H1 (cell line): ENCODE measurements at regions not wholly inside any gene's neighbourhood (a gene's known extent, or its start where the extent isn't known, plus 50 kb on each side); places are given as distances from the start of the nearest gene placed in this dataset.

Experiments used
- CTCF ChIA-PET: fragments of 300-600 bp; sonication (Branson Sonifier 250); formaldehyde crosslinking; loops from one replicate; lab custom pipeline; 2021; ENCODE audit not compliant: partially characterized antibody; lab: Charles Lee
- POLR2A ChIA-PET: fragments of 300-600 bp; sonication (Branson Sonifier 250); formaldehyde crosslinking; loops from one replicate; lab custom pipeline; 2021; ENCODE audit warnings: inconsistent platforms; ENCODE audit not compliant: partially characterized antibody; lab: Charles Lee
- DNase-seq, 2 experiments: peaks; one replicate each; pipeline versions ENCODE4 v3.0.0 to v3.0.0-alpha.2; 2010 to 2022; ENCODE audit warnings: low spot score in 2 of 2, low read depth in 1 of 2, mixed read lengths in 1 of 2
- FAIRE-seq: peaks from 2 replicates; lab custom pipeline; 2011; peaks lifted over from hg19 to GRCh38; lab: Jason Lieb, UNC
- H2AFZ ChIP-seq: 2 replicates; pipeline ENCODE4 v1.8.1; 2012; ENCODE audit warnings: low read length, inconsistent platforms
- H2AK5ac ChIP-seq: 2 replicates; pipeline ENCODE4 v1.6.1; 2013; ENCODE audit warnings: low read depth, low read length
- H2BK120ac ChIP-seq: replicated peaks from 2 replicates; pipeline ENCODE3; 2013; ENCODE audit warnings: low read depth, low read length, inconsistent platforms
- H2BK12ac ChIP-seq: 2 replicates; pipeline ENCODE4 v1.6.1; 2013; ENCODE audit warnings: low read depth, low read length
- H2BK15ac ChIP-seq: 2 replicates; pipeline ENCODE4 v1.6.1; 2013; ENCODE audit warnings: low read length
- H2BK20ac ChIP-seq: 2 replicates; pipeline ENCODE4 v1.6.1; 2013; ENCODE audit warnings: low read length
- H2BK5ac ChIP-seq: 2 replicates; pipeline ENCODE4 v1.6.1; 2013; ENCODE audit warnings: low read depth, low read length
- H3K14ac ChIP-seq: 2 replicates; pipeline ENCODE4 v1.6.1; 2013; ENCODE audit warnings: inconsistent platforms; ENCODE audit not compliant: insufficient read length
- H3K18ac ChIP-seq: 2 replicates; pipeline ENCODE4 v1.6.1; 2013; ENCODE audit warnings: low read length; ENCODE audit errors: extremely low read depth
- H3K23ac ChIP-seq: 2 replicates; pipeline ENCODE4 v1.6.1; 2013; ENCODE audit warnings: inconsistent platforms; ENCODE audit not compliant: insufficient read length
- H3K23me2 ChIP-seq: 2 replicates; pipeline ENCODE4 v1.6.1; 2013; ENCODE audit warnings: low read depth, low read length
- H3K27ac ChIP-seq: 2 replicates; pipeline ENCODE4 v1.6.1; 2011; ENCODE audit warnings: low read depth, low read length, inconsistent platforms
- H3K27me3 ChIP-seq, 4 experiments: replicated peaks in 1 of 4; 1 replicate in 1 of 4; 2 replicates in 3 of 4; pipeline versions ENCODE4 v1.6.1 to v1.8.1; 2011 to 2013; ENCODE audit warnings: low read length in 3 of 4, mild to moderate bottlenecking in 3 of 4, inconsistent platforms in 2 of 4, mixed read lengths in 2 of 4, moderate library complexity in 1 of 4; ENCODE audit not compliant: control insufficient read depth in 3 of 4, insufficient read depth in 3 of 4; ENCODE audit errors: extremely low read depth in 1 of 4
- H3K36me3 ChIP-seq, 4 experiments: 2 replicates each; pipeline versions ENCODE4 v1.6.1 to v1.8.1; 2011 to 2013; ENCODE audit warnings: mild to moderate bottlenecking in 4 of 4, low read length in 3 of 4, moderate library complexity in 2 of 4, control low read depth in 1 of 4, inconsistent platforms in 1 of 4; ENCODE audit not compliant: insufficient read depth in 4 of 4, control insufficient read depth in 2 of 4
- H3K4ac ChIP-seq: replicated peaks from 2 replicates; pipeline ENCODE3; 2013; ENCODE audit warnings: low read length, low read depth, mixed read lengths, inconsistent platforms; ENCODE audit not compliant: insufficient read length
- H3K4me1 ChIP-seq, 4 experiments: replicated peaks in 1 of 4; 1 replicate in 1 of 4; 2 replicates in 3 of 4; pipeline versions ENCODE4 v1.6.1 to v1.8.1; 2011 to 2013; ENCODE audit warnings: low read length in 3 of 4, inconsistent platforms in 2 of 4, mixed read lengths in 1 of 4; ENCODE audit not compliant: insufficient read depth in 4 of 4, control insufficient read depth in 3 of 4
- H3K4me2 ChIP-seq, 2 experiments: 2 replicates each; pipeline versions ENCODE4 v1.6.1 to v1.8.1; 2011 to 2013; ENCODE audit warnings: low read depth in 2 of 2, low read length in 2 of 2, control low read depth in 1 of 2, inconsistent platforms in 1 of 2, mild to moderate bottlenecking in 1 of 2; ENCODE audit not compliant: insufficient read depth in 1 of 2
- H3K4me3 ChIP-seq, 4 experiments: fragments of 200-600, 300-600 bp in 1 of 4; sonication (generic), shearing (Covaris generic), sonication (Bioruptor Twin) in 1 of 4; 2 replicates each; pipeline versions ENCODE4 v1.5.1 to v1.8.1; 2011 to 2016; ENCODE audit warnings: low read length in 4 of 4, low read depth in 3 of 4, control low read depth in 2 of 4, inconsistent platforms in 2 of 4, mild to moderate bottlenecking in 2 of 4, mixed read lengths in 1 of 4, moderate library complexity in 1 of 4; ENCODE audit not compliant: insufficient read depth in 2 of 4; ENCODE audit errors: extremely low read depth in 1 of 4
- H3K56ac ChIP-seq: replicated peaks from 2 replicates; pipeline ENCODE3; 2013; ENCODE audit warnings: low read depth, mild to moderate bottlenecking, mixed read lengths, low read length, inconsistent platforms; ENCODE audit not compliant: insufficient read length
- H3K79me1 ChIP-seq: 2 replicates; pipeline ENCODE4 v1.6.1; 2013; ENCODE audit warnings: low read depth, low read length, control low read depth
- H3K79me2 ChIP-seq, 2 experiments: 2 replicates each; pipeline versions ENCODE4 v1.6.1 to v1.8.1; 2012 to 2013; ENCODE audit warnings: low read length in 2 of 2, mild to moderate bottlenecking in 2 of 2, inconsistent platforms in 1 of 2; ENCODE audit not compliant: insufficient read depth in 2 of 2, control insufficient read depth in 1 of 2
- H3K9ac ChIP-seq, 4 experiments: replicated peaks in 1 of 4; 1 replicate in 1 of 4; 2 replicates in 3 of 4; pipeline versions ENCODE4 v1.6.1 to v1.8.1; 2011 to 2013; ENCODE audit warnings: low read depth in 3 of 4, low read length in 3 of 4, control low read depth in 2 of 4, mild to moderate bottlenecking in 2 of 4, moderate library complexity in 2 of 4, inconsistent platforms in 1 of 4; ENCODE audit errors: extremely low read depth in 1 of 4
- H3K9me3 ChIP-seq, 2 experiments: 2 replicates each; pipeline versions ENCODE4 v1.6.1 to v1.8.1; 2012 to 2013; ENCODE audit warnings: mild to moderate bottlenecking in 2 of 2, moderate library complexity in 2 of 2, control low read depth in 1 of 2, inconsistent platforms in 1 of 2, low read depth in 1 of 2, low read length in 1 of 2, mixed read lengths in 1 of 2; ENCODE audit not compliant: insufficient read depth in 2 of 2
- H4K20me1 ChIP-seq, 2 experiments: replicated peaks in 1 of 2; 2 replicates each; pipeline versions ENCODE3 to v1.8.1; 2011 to 2013; ENCODE audit warnings: inconsistent platforms in 2 of 2, low read length in 2 of 2, mild to moderate bottlenecking in 1 of 2; ENCODE audit not compliant: insufficient read depth in 2 of 2, control insufficient read depth in 1 of 2
- H4K5ac ChIP-seq: 2 replicates; pipeline ENCODE4 v1.6.1; 2013; ENCODE audit warnings: low read length, low read depth, mixed read lengths, inconsistent platforms; ENCODE audit not compliant: insufficient read length
- H4K8ac ChIP-seq: 2 replicates; pipeline ENCODE4 v1.8.0; 2013; ENCODE audit warnings: mild to moderate bottlenecking, moderate library complexity, low read length, inconsistent platforms; ENCODE audit not compliant: insufficient read depth; ENCODE audit errors: extremely low read depth
- H4K91ac ChIP-seq: replicated peaks from 2 replicates; pipeline ENCODE3; 2013; ENCODE audit warnings: low read length, mixed read lengths, inconsistent platforms; ENCODE audit not compliant: insufficient read length
- EZH2 ChIP-seq: fragments of 200-600 bp; sonication (generic); IDR thresholded peaks from 2 replicates; pipeline ENCODE4 v1.7.1; 2012; ENCODE audit warnings: low read depth, mild to moderate bottlenecking, moderate library complexity, low read length, inconsistent platforms; ENCODE audit not compliant: severe bottlenecking
- GTF2F1 ChIP-seq: IDR thresholded peaks from 2 replicates; pipeline ENCODE4 v1.6.1; 2012; ENCODE audit warnings: low read depth, low read length, improper control_type of control experiment, borderline replicate concordance
- JUN ChIP-seq: IDR thresholded peaks from 2 replicates; pipeline ENCODE4 v1.6.1; 2011; ENCODE audit warnings: low read depth, mild to moderate bottlenecking, improper control_type of control experiment, low read length
- JUND ChIP-seq: IDR thresholded peaks from 2 replicates; pipeline ENCODE4 v1.6.1; 2011; ENCODE audit warnings: mild to moderate bottlenecking, improper control_type of control experiment, low read length
- KDM1A ChIP-seq: fragments of 200-600, 300-600 bp; sonication (generic); IDR thresholded peaks from 2 replicates; pipeline ENCODE4 v1.7.1; 2016; ENCODE audit warnings: mild to moderate bottlenecking, low read length, borderline replicate concordance
- KDM5A ChIP-seq: fragments of 200-600 bp; IDR thresholded peaks from 2 replicates; pipeline ENCODE4 v1.7.1; 2012; ENCODE audit warnings: mild to moderate bottlenecking, low read length, inconsistent platforms, mixed read lengths
- NRF1 ChIP-seq: IDR thresholded peaks from 2 replicates; pipeline ENCODE4 v1.6.1; 2011; ENCODE audit warnings: mild to moderate bottlenecking, low read depth, low read length, improper control_type of control experiment
- SIX5 ChIP-seq: IDR thresholded peaks from 2 replicates; pipeline ENCODE4 v1.6.1; 2011; ENCODE audit warnings: mild to moderate bottlenecking, low read depth, low read length
- TAF7 ChIP-seq: optimal IDR thresholded peaks from 2 replicates; pipeline ENCODE3; 2011; ENCODE audit warnings: low read depth, mild to moderate bottlenecking, inconsistent platforms, low read length, moderate library complexity, borderline replicate concordance
- WGBS, 2 experiments: shearing (Covaris generic) in 1 of 2; methylation state at CpG; one replicate each; pipeline versions ENCODE4 v1.1.6 to v1.1.7; 2013 to 2015; ENCODE audit warnings: low lambda C conversion rate in 2 of 2, mixed read lengths in 2 of 2, inconsistent platforms in 1 of 2, low coverage in 1 of 2, missing lambda C conversion rate in 1 of 2; ENCODE audit not compliant: insufficient replicate concordance in 2 of 2, insufficient coverage in 1 of 2, insufficient read length in 1 of 2; ENCODE audit errors: extremely low coverage in 1 of 2, missing lambda C conversion rate in 1 of 2; 5-methylcytosine and 5-hydroxymethylcytosine counted together

DNA sequence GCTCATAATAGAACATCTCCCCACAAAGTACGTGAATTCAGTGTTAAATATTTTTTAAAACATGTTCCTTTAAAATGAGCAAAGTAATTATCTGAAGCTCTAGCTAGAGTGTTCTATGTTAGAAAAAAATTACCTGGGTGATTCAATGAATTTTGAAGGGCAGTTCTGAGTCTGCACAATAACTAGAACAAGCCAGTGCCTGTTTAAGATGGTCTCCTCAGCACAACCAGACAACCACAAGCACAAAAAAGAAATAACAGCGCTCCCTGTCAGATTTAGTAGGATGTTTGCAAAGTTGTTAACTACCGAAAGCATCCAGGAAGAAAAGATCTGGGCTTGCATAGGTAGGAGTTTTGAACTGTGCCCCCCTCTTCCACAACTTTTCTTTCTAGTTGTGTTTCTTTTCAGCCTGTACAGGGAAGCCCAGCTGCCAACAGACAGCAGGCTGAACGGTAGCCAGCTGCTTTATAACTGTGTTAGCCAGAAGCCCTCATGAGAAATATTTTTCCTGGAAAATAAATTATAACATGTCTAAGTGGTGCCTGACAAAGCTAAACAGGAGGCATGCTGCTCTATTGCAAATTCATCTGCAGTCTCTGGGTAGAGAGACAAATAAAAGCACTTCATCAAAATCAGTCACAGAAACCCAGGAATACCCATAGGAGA is 1026.9 kb downstream of the MAT2B start:
- Histone ChIP-seq H4K5ac (no peak overlapping the region), H2AFZ (no peak overlapping the region; the same call in 1 of the 2 replicates), H2AK5ac (no peak overlapping the region), H3K9me3 (no peaks in the 10 kb centered on the region), H2BK120ac (no peak overlapping the region), H3K18ac (no peak overlapping the region), H3K4me2 (no peak overlapping the region), H3K79me1 (no peaks in the 10 kb centered on the region), H4K8ac (no peak overlapping the region)
- 88% methylated on average over 4 of the region's 4 CpGs; no CpG with 5 or more reads in 1 of the 2 experiments for WGBS, 2 experiments
- no peak for TF ChIP-seq SIX5
- no peak for TF ChIP-seq EZH2
- no peak for TF ChIP-seq TAF7
- TF ChIP-seq KDM1A = no peak
- no peak for TF ChIP-seq KDM5A
- TF ChIP-seq NRF1 = no peak
- no peak for TF ChIP-seq JUN
- TF ChIP-seq JUND = no peak
- no peak for TF ChIP-seq GTF2F1
- TF ChIP-seq, all 59 proteins: peak for 0
- no peak overlapping the region for H3K9ac ChIP-seq
- DNase-seq (no peak), FAIRE-seq (no peak)
- ChIA-PET CTCF (interaction anchor here (1.0 kb wide), 1 partner anchor 28 kb away, joined by 3 read pairs; no protein-coding TSS in a partner anchor), POLR2A (no interaction called here)
- H3K27me3 ChIP-seq = no peaks in the 10 kb centered on the region
- no peak overlapping the region for H3K14ac ChIP-seq
- no peaks in the 10 kb centered on the region for H3K4me1 ChIP-seq
- no peak overlapping the region for H3K56ac ChIP-seq
- no peak overlapping the region for H2BK12ac ChIP-seq
- no peak overlapping the region for H4K91ac ChIP-seq
- H3K23me2 ChIP-seq = no peaks in the 10 kb centered on the region
- no peak overlapping the region for H3K4ac ChIP-seq
- no peak overlapping the region for H2BK20ac ChIP-seq
- no peak overlapping the region for H3K27ac ChIP-seq
- H3K36me3 ChIP-seq = no peaks in the 10 kb centered on the region
- no peaks in the 10 kb centered on the region for H3K79me2 ChIP-seq
- H4K20me1 ChIP-seq = no peaks in the 10 kb centered on the region
- H3K23ac ChIP-seq = no peak overlapping the region
- H2BK15ac ChIP-seq = no peak overlapping the region
- H2BK5ac ChIP-seq = no peak overlapping the region
- no peak overlapping the region for H3K4me3 ChIP-seq
